H4 (cell line): ENCODE measurements at regions not wholly inside any gene's neighbourhood (a gene's known extent, or its start where the extent isn't known, plus 50 kb on each side); places are given as distances from the start of the nearest gene placed in this dataset.

Experiments
- DNase-seq: peaks from one replicate; pipeline ENCODE4 v3.0.0-alpha.2; 2015; ENCODE audit warnings: low spot score

DNA sequence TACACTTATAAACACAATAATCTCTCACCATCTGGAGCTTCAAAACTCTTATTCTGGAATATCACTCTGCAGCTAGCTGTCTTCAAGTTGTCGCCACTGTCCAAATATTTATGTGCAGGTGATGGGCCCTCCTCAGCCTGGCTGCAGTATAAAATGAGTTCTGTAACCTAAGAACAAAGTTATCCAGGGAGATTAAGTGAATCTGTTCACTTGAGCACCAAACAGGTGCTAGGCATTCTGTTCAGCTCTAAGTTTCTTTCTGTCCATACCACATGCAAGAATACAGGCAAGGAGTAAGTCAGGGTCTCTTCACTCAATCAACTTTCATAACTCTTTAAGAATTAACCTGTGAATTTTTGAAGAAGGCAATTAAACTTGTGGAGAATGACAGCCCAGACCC, 344.1 kb downstream of the PLK2 start:
- DNase-seq = no peak

DNA sequence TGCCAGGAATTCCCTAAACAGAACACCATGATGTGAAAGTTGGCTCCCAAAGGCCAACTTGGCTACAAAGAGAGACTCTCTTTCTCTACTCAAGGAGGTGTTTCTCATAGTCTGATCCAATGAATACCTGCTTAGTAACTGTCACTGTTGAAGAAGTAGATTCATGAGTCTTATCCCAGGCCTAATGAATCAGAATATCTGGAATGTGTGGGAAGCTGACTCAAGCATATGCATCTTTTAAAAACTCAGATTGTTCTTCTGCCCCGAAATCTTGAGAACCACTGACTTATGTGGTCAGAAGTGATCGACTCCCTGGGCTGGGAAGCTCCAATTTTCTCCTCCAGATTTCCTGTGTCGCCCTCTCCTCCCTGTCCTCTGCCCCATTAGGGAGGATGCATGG, 345.6 kb downstream of the PLK2 start:
- DNase-seq = no peak

DNA sequence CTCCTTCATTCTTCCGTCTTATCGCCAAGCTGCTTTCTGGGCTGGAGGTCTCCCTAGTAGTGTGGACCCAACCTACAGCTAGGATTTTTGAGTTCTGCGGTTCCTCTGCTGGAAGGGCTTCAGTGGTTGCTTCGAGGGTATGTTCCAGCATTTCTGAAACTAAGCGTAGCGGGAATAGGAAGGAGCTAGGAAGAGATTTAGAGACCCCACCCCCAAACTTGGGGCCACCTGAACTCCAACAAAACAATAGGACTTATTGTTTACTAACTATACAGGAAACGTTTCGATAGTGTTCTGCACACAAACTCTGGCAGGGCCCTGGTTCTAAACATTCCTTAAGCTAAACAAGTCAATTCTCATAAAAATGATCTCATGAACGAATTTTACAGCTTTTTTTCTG, 346.7 kb downstream of the PLK2 start:
- DNase-seq = no peak

DNA sequence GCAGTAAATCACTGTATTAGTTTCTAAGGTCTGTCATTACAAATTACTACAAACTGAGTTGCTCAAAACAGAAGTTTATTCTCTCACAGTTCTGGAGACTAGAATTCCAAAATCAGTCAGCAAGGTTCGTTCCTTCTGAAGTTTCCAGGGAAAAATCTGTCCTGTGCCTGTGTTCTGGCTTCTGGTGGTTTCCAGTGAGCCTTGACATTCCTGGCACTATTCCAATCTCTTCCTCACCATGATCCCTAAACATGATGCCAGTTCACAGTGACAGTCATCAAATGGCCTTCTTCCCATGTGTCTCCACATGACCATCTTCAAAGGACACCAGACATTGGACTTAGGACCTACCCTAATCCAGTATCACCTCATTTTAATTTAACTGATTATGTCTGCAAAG, 351.4 kb downstream of the PLK2 start:
- no peak for DNase-seq

DNA sequence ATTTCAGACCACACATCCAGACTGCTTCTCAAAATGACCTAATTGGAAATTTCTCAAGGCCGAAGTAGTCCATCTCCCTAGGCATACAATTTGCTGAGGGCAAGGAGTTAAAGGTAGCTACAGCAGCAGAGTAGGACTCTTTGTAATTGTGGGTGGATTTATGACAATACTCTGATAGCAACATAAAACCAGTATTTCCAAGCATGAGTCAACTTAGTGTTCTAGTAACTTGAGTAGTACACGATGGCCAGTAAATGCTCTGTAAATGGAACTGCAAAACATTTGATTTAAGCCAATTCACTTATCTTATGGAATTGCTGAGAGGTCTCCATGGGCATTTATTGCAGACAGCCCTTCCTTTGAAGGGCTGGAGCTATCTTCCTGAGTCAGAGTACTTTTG, 352.2 kb downstream of the PLK2 start:
- DNase-seq = no peak

DNA sequence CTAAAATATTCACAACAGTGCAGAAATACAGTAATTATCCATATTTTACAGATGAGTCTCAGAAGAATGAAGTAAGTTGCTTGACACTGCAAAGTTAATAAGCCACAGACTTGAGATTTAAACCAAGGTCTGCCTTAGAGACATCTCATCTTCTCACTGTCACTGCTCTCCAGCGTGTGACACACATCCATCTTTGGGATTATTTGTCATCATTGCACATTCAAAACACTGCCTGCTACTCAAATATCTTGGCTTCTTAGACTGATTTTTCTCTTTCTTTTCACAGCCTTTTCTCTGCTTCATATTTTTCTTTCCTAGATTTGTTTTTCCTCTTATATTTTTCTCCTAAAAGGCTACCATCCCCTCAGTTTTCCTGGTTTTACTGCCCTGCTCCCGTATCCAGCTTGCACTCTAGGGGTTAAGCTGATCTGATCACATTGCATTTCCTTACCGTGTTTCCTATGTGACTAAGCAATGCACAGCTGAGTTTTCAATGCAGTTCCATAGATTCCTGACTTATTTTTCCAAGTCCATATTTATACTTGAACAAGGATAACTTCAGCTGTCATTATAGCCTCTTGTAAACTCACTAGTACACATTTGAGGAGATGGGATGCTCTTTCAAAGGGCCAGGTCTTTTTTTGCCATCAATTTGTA, 353.0 kb downstream of the PLK2 start:
- DNase-seq = no peak

DNA sequence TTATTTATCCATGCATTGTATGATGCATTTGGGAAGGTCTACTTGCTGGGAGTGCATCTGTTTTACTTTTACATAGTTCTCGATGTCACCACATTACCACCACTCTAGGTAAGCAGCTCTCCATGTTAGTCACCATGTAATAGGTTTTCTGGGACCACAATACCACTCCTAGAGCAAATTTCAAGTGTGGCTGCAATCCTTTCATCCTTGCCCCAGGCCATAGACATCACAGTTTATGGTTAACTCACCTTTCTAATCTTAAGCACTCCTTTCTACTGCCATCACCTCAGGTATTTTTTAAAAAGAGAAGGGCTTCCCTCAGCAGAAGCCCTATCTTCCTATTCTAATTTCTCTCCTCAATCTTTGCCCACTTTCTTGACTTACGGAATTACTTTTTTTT, 354.1 kb downstream of the PLK2 start:
- DNase-seq = no peak

DNA sequence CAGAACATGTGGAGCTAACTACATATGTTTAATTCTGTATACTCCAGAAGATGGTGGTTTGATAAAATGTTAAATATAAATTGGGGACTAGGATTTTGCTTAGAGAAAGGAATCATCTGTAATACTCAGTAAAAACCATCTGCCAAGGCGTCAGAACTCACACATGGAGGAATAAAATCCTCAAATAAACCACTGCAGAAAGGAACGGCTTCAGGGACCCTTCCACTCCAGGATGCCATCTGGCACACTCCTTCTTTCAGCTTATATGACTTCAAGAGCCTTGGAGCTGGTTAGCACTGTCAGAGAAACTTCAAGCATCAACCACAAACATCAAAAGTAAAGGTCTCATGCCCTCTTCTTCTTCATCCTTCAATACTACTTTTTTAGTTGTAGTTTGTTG, 360.6 kb downstream of the PLK2 start:
- no peak for DNase-seq

DNA sequence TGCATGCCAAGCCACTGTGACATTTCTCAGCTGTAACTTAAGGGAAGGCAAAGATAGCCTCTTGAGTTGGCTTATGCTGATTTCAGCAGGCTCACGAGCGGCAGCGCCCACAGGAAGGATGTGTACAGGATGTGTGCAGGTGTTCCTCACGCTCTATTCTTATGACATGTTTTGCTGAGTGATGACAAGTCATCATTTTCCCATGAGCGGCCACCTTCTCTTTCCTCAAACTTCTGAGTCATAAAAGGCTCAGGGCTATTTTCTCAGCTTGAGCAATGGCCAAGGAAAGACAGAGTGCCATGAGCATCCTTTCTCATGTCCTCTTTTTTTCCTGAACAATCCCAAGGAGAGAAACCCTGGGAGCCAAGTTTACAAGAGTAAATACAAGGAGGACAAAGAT, 365.9 kb downstream of the PLK2 start:
- DNase-seq = peak; percentile 7

DNA sequence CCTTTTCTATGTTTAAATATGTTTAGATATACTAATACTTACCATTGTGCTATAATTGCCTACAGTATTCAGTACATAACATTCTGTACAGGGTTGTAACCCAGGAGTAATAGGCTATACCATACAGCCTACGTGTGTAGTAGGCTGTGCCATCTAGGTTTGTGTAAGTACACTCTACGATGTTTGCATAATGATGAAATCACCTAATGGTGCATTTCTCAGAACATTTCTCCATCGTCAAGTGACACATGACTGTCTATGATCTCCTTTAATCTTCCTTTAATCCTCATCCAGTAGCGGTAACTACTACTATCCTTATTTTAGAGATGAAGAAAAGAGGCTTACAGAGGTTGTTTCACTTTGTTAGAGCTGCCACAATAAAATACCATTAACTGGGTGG, 369.2 kb downstream of the PLK2 start:
- no peak for DNase-seq

DNA sequence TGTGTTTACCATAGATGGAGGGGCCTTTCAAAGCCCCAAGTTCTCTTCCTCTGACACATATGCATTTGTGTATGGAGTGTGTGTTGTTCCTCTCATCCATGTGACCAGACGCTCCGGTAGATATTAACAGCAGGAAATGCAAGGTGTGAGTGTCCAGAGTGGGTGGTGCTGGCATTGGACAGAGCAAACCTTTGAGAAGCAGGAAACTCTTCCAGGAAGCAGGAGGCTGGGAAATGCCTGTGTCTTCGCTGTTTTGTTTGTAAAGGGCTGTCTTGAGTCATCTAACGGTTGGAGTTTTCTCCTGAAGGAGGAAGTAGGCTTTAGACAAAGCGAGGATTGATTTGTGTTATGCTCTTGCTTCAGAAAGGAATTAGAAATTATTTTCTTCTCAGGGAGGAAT, 370.9 kb downstream of the PLK2 start:
- DNase-seq = no peak

DNA sequence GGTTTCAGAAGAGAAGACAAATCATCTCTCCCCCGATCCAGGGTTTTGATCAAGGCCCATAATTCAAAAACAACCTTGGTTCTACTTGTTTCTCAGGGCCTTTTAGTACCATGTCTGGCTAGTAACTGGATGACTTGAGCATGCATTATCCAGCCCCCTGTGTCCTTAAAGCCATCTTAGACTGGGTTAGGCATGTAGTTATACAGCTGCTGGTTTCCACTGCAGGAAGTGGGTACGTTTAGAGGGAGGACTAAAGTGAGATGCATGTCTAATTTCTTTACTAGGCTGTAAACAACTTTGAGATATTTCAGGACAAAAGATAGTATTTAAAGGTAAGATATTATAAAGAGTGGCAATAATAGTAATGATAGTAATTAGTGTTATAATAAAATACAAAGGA, 372.0 kb downstream of the PLK2 start:
- no peak for DNase-seq

DNA sequence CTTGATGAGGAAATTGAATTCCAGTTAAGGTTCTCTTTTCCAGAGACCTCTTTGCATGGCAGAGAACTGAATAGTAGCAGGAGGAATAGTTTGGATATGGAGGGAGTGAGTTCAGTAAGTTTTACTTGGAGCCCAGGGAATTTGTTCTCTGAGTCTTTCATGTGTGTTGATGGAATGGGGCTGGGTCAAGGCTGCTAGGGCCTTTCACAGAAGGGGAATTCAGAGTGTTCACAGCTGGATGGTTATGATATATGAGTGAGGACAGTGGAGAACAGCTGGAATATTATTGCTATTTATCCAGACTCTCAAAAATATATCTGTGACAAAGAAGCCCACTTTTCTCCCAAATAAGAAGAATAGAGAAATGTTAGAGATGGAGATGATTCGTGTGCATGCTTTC, 372.8 kb downstream of the PLK2 start:
- DNase-seq = no peak

DNA sequence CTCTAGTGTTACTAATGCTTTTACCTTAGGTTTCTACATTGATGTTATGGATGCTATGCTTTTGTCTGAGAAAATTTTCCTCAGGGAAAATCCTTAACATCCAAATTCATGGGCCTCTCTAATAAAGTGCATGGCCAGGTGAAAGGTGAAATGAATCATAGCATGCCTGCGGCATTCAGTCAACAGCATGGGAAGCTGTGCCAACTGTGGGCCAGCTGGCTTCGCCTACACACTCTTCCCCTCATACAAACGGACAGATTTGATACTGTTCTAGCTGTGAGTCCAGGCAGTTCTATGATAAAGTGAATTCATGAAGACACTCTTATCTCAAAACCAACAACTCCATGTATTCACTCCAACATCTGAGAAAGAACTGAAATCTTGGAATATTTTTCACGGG, 374.1 kb downstream of the PLK2 start:
- DNase-seq = peak; percentile 29

DNA sequence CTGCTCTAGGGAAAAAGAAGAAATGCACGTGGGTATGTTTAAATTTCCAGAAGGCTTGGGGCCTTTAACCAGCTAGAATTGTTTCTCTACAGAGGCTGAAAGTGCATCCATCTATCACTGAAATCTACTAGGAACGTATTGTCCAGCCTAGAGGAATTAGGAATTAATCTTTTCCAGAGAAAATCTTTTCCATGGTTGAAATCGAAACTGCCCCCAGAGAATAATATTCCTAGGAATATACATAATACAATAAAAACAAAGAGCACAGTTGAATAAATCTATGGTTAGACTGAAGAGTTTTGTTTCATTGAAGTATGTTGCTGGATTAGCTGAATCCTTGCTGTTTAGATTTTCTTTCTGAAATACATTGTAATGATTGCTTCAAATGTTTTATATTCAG, 378.5 kb downstream of the PLK2 start:
- no peak for DNase-seq

DNA sequence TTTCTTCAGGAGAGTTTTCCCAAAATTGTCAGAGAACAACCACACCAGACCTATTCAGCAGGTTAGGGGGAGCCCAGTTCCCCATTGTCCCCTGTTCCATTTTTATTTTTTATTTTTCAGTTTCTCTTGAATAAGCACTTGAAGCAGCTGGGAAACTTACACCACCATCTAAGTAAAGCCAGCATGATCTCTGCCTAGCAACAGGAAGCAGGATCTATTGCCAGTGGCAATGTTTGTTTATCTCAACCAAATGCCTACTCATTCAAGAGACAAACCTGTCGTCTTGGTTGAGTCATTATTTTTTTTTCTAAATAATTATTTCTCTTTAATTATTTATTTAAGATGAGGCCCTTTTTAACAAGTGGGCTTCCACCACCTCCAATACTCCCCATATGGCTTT, 379.3 kb downstream of the PLK2 start:
- peak; percentile 40 for DNase-seq

DNA sequence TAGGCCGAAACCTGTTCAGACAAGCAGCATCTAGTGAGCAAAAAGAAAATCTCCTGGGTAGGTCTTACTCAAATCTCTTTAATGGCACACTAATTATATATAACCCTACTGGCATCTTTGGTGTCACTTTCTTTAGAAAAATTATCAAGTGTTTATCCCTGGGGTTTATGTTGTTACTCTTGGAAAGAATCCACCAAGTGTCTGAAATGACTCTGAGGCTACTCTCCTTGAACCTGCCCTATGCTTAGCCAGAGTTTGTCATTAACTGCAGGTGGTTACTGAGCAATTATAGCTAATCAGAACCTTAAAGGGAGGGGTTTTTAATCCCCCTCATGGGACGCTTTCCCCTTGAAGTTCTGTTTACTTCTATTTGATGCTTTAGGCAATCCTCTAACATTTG, 381.9 kb downstream of the PLK2 start:
- no peak for DNase-seq

DNA sequence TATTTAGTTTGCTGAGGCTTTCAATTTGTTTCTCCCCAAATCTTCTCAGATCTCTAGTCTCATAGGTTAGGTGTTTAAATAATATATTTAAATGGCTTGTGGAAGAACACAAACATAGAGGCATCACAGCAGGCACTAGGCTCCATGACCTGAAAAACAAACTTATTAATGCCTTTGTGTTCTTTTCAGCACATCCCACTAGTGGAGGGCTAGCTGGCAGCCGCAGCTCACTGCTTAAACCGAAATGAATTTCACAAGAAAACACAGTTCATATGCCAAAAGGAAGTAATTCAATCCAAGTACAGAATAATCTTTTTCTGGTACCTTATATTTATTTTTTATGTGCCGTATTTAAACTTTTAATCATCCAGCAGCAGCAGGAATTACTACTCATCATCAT, 382.5 kb downstream of the PLK2 start:
- no peak for DNase-seq

DNA sequence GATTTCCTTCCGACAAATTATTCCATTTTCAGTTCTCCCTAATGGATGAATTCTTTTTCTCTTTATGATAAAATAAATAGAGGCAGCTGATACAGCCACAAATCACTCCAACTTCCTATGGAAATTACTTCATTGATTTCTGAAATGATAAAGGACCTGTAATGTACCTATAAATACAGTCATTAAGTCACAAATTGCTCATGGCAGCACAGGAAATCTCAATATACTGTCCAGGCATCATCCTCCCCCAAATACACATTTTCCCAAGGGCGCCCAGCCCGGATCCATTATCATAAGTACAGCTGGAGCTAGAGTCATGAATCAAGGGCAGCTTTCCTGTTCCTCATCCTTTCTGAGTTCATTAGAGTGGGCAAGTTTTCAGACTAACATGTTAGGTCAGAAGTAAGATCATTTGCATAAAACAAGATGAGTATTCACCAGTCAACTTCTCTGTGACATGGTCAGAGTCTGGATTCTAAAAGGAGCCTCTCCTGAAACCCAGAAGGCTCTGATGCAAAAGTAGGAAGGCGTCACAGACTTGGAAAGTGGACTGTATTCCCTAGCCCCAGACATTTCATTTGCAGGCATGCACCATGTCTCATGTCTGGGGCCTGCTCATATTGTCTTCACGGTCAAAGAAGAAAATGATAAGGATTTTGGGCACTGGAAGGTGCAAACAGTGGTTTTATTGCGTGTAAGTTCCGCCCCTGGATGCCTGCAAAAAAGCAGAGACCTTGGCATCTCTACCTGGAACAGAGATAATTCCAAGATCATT, 383.2 kb downstream of the PLK2 start:
- DNase-seq = no peak

DNA sequence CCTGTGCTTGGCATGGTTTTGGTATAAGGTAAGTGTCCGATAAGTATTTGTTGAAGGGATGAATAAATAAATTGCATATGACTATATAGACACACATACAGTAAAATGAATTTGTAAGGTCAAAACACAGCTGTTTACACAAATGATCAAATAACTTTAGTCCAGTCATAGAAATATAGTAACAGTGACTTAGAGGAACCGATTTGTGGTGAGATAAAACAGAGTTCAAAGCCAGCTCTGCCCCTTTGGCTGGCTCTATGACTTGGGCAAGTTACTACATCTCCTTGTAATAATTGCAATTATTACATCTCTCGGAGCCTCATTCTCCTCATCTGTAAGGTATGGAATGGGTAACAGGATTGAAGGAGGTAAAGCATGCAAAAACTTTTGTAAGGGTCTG, 384.0 kb downstream of the PLK2 start:
- DNase-seq = no peak

DNA sequence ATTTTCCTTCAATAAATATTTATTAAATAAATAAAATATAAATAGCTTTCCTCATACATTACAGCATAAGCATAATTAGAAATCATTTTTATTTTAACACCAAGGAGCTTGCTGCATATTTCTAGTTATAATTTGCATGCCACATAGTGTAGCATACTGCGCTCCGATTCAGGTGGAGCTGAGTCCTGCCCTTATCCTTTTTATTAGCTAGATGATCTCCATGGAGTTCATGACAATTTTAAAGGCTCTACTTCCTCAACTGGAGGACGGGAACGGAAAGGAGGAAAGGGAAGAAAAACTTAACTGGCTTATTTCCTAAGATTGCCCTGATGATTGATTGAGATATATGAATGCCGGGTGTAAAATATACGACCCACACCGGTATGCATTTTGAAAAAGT, 385.2 kb downstream of the PLK2 start:
- no peak for DNase-seq

DNA sequence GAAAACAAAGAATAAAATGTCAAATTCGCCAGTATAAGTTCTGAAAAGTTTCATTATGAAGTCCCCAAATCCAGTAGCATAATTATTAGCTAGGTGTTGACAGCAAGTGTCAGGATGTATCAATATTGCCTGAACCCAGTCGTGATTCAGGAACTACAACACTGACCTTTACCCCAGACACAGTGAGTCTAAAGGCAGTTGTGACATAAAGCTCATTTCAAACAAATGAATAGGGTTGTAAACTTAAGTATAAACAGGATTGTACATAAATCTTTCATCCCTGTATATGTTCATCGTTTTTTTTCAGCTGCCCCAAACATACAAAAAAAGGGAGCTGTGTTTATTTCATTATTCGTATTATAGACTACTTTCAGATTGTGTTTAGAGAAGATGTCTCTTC, 385.7 kb downstream of the PLK2 start:
- DNase-seq = no peak

DNA sequence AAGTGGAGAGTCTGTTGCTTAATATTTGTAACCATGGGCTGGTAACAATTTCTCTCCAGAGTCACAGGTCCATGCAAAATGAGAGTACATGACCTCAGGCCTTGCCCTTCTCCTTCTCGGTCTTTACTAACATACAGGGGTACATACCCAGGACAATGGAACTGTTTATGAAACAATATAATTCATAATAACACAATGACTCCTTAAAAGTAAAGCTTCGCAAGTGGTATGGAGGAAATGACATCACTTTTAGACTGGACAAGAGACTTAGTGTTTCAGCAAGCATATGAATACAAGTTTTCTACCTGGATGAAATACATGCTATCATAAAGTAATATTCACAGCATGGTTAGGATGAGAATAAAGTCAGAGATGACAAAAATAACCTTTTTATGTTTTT, 386.6 kb downstream of the PLK2 start:
- no peak for DNase-seq
